ENCODE measurements at regions not wholly inside any gene's neighbourhood (a gene's known extent, or its start where the extent isn't known, plus 50 kb on each side); places are given as distances from the start of the nearest gene placed in this dataset.

DNA sequence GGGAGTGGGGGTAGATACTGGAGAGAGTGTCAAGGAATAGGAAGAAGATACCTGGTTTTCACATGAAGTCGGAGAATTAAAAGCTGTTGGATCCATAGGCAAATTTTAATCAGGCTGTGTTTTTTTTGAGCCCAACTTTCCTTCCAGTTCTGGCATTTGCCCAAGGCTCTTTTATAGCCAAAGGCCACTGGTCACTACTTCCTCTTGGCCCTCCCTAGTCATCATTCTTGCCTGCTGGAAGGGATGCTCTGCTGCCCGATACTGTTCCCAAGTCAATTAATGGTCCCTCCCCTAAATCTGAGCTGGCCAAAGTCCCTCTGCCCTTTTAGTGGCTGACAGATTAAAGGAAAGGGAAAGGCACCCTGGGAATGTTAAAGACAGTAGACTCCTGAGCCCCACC lies 102.8 kb upstream of the ZNF648 start:
- Histone ChIP-seq H3K9me2 (replicated peaks; ENCODE audit: insufficient read depth, low read length) (no peaks in the 10 kb centered on the region), H3K4me2 (ENCODE audit: low read depth, low read length) (no peak overlapping the region), H3K9ac (ENCODE audit: low read length) (no peak overlapping the region), H3K27me3 (replicated peaks; ENCODE audit: insufficient read depth, low read length) (no peaks in the 10 kb centered on the region), H4K20me1 (ENCODE audit: insufficient read depth, low read length) (no peaks in the 10 kb centered on the region), H3F3A (ENCODE audit: insufficient read depth, low read length) (no peaks in the 10 kb centered on the region), H3K4me1 (ENCODE audit: low read length) (no peaks in the 10 kb centered on the region), H3K36me3 (replicated peaks; ENCODE audit: insufficient read depth, low read length) (no peaks in the 10 kb centered on the region), H3K79me2 (ENCODE audit: low read length) (no peaks in the 10 kb centered on the region), H3K27ac (ENCODE audit: low read length) (no peak overlapping the region), H3K9me3 (replicated peaks; ENCODE audit: insufficient read depth, low read length) (no peaks in the 10 kb centered on the region), H2AFZ (ENCODE audit: low read length) (no peak overlapping the region), H3K4me3 (ENCODE audit: low read length) (no peak overlapping the region)
- DNase-seq: no peak
- TF ChIP-seq, protein P1, sequence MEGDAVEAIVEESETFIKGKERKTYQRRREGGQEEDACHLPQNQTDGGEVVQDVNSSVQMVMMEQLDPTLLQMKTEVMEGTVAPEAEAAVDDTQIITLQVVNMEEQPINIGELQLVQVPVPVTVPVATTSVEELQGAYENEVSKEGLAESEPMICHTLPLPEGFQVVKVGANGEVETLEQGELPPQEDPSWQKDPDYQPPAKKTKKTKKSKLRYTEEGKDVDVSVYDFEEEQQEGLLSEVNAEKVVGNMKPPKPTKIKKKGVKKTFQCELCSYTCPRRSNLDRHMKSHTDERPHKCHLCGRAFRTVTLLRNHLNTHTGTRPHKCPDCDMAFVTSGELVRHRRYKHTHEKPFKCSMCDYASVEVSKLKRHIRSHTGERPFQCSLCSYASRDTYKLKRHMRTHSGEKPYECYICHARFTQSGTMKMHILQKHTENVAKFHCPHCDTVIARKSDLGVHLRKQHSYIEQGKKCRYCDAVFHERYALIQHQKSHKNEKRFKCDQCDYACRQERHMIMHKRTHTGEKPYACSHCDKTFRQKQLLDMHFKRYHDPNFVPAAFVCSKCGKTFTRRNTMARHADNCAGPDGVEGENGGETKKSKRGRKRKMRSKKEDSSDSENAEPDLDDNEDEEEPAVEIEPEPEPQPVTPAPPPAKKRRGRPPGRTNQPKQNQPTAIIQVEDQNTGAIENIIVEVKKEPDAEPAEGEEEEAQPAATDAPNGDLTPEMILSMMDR (IDR thresholded peaks at IDR 0.05; ENCODE audit: low read length): no peak
- no peak for TF ChIP-seq EZH2phosphoT487 (IDR thresholded peaks at IDR 0.05; ENCODE audit: low read length)
- no peak for TF ChIP-seq EZH2 (optimal IDR thresholded peaks at IDR 0.05; ENCODE audit: low read depth, low read length)

DNA sequence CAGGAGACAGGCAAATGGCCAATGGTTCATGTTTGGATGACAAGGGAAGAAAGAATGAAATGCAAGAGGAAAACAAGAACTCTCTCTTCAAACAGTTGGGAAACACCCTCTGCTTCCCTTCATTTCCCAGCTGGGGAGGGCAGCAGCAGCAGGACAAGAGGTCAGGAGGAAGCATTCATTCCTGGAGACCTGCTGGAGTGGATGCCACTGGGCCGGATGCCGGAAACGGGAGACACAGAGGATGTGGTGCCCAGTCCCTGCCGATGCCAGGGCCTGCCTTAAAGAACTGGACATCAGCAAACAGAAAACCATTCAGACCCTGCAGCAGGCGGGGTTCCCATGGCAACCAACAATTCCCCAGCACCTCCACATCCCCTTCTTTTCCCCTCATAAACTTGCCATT lies 102.3 kb upstream of the ZNF648 start:
- no peak for DNase-seq

DNA sequence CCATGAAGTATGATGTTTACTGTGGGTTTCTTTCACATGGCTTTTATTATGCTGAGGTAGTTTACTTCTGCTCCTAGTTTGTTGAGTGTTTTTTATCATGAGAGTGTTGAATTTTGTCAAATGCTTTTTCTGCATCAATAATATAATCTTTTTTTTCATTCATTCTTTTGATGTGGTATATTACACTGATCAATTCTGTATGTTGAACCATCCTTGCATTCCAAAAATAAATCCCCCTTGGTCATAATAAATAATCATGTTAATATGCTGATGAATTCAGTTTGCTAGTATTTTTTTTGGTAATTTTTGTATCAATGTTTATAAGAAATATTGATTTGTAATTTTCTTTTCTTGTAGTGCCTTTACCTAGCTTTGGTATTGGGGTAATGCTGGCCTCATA lies 97.9 kb upstream of the ZNF648 start:
- no peak overlapping the region for H3K9ac ChIP-seq (ENCODE audit: low read length)
- H3K4me3 ChIP-seq (ENCODE audit: low read length): no peak overlapping the region
- no peaks in the 10 kb centered on the region for H3K9me2 ChIP-seq (replicated peaks; ENCODE audit: insufficient read depth, low read length)
- H3K79me2 ChIP-seq (ENCODE audit: low read length): no peaks in the 10 kb centered on the region
- TF ChIP-seq, protein P1 (IDR thresholded peaks at IDR 0.05; ENCODE audit: low read length): no peak
- TF ChIP-seq EZH2 (optimal IDR thresholded peaks at IDR 0.05; ENCODE audit: low read depth, low read length) (no peak), EZH2phosphoT487 (IDR thresholded peaks at IDR 0.05; ENCODE audit: low read length) (no peak)
- no peaks in the 10 kb centered on the region for H3K36me3 ChIP-seq (replicated peaks; ENCODE audit: insufficient read depth, low read length)
- H4K20me1 ChIP-seq (ENCODE audit: insufficient read depth, low read length): no peaks in the 10 kb centered on the region
- H3K4me1 ChIP-seq (ENCODE audit: low read length): no peaks in the 10 kb centered on the region
- H3F3A ChIP-seq (ENCODE audit: insufficient read depth, low read length): no peaks in the 10 kb centered on the region
- DNase-seq: no peak
- H3K27me3 ChIP-seq (replicated peaks; ENCODE audit: insufficient read depth, low read length): no peaks in the 10 kb centered on the region
- no peak overlapping the region for H2AFZ ChIP-seq (ENCODE audit: low read length)
- H3K9me3 ChIP-seq (replicated peaks; ENCODE audit: insufficient read depth, low read length): no peaks in the 10 kb centered on the region
- H3K27ac ChIP-seq (ENCODE audit: low read length): no peak overlapping the region
- H3K4me2 ChIP-seq (ENCODE audit: low read depth, low read length): no peak overlapping the region

More for the DNA sequence above, 102.3 kb upstream of the ZNF648 start:
- no peaks in the 10 kb centered on the region for H3F3A ChIP-seq (ENCODE audit: insufficient read depth, low read length)
- H3K9me3 ChIP-seq (replicated peaks; ENCODE audit: insufficient read depth, low read length): no peaks in the 10 kb centered on the region
- no peak overlapping the region for H3K27ac ChIP-seq (ENCODE audit: low read length)
- no peaks in the 10 kb centered on the region for H3K9me2 ChIP-seq (replicated peaks; ENCODE audit: insufficient read depth, low read length)
- no peaks in the 10 kb centered on the region for H3K79me2 ChIP-seq (ENCODE audit: low read length)
- H3K9ac ChIP-seq (ENCODE audit: low read length): no peak overlapping the region
- H3K27me3 ChIP-seq (replicated peaks; ENCODE audit: insufficient read depth, low read length): no peaks in the 10 kb centered on the region
- H2AFZ ChIP-seq (ENCODE audit: low read length): no peak overlapping the region
- no peak overlapping the region for H3K4me3 ChIP-seq (ENCODE audit: low read length)
- no peaks in the 10 kb centered on the region for H3K4me1 ChIP-seq (ENCODE audit: low read length)
- H3K4me2 ChIP-seq (ENCODE audit: low read depth, low read length): no peak overlapping the region
- H3K36me3 ChIP-seq (replicated peaks; ENCODE audit: insufficient read depth, low read length): no peaks in the 10 kb centered on the region
- no peak for TF ChIP-seq EZH2phosphoT487 (IDR thresholded peaks at IDR 0.05; ENCODE audit: low read length)
- TF ChIP-seq, protein P1 (IDR thresholded peaks at IDR 0.05; ENCODE audit: low read length): no peak
- TF ChIP-seq EZH2 (optimal IDR thresholded peaks at IDR 0.05; ENCODE audit: low read depth, low read length): no peak
- H4K20me1 ChIP-seq (ENCODE audit: insufficient read depth, low read length): no peaks in the 10 kb centered on the region

All from MM.1S (cell line).